Liver (tissue), 8 donors: ENCODE measurements at regions not wholly inside any gene's neighbourhood (a gene's known extent, or its start where the extent isn't known, plus 50 kb on each side); places are given as distances from the start of the nearest gene placed in this dataset.

ENCODE experiments used
- DNase-seq: peaks from one replicate; pipeline ENCODE4 v3.0.0-alpha.2; 2017; ENCODE audit warnings: low spot score
- H3K27ac ChIP-seq, 2 donors: one replicate each; pipeline ENCODE4 v1.7.0; 2013; ENCODE audit warnings: inconsistent platforms in 2 of 2, low read length in 2 of 2, control low read depth in 1 of 2, low read depth in 1 of 2, mild to moderate bottlenecking in 1 of 2
- H3K27me3 ChIP-seq, 4 donors: one replicate each; pipeline versions ENCODE4 v1.6.1 to v1.7.0; 2013; ENCODE audit warnings: low read length in 3 of 4, inconsistent platforms in 1 of 4, mild to moderate bottlenecking in 1 of 4, moderate library complexity in 1 of 4; ENCODE audit not compliant: control insufficient read depth in 4 of 4, insufficient read depth in 4 of 4
- H3K36me3 ChIP-seq, 4 donors: one replicate each; pipeline versions ENCODE4 v1.6.1 to v1.7.0; 2013; ENCODE audit warnings: low read length in 3 of 4, mild to moderate bottlenecking in 3 of 4, low read depth in 1 of 4, moderate library complexity in 1 of 4; ENCODE audit not compliant: control insufficient read depth in 4 of 4, insufficient read depth in 3 of 4
- H3K4me1 ChIP-seq, 4 donors: one replicate each; pipeline versions ENCODE4 v1.6.1 to v1.7.0; 2013; ENCODE audit warnings: low read length in 3 of 4, mild to moderate bottlenecking in 3 of 4, moderate library complexity in 1 of 4; ENCODE audit not compliant: control insufficient read depth in 4 of 4, insufficient read depth in 4 of 4
- H3K4me3 ChIP-seq, 3 donors: one replicate each; pipeline versions ENCODE4 v1.6.1 to v1.7.0; 2013; ENCODE audit warnings: low read length in 3 of 3, control low read depth in 1 of 3, low read depth in 1 of 3, mild to moderate bottlenecking in 1 of 3
- H3K9ac ChIP-seq, 2 donors: one replicate each; pipeline ENCODE4 v1.7.0; 2013; ENCODE audit warnings: low read length in 2 of 2, mild to moderate bottlenecking in 2 of 2, moderate library complexity in 2 of 2, control low read depth in 1 of 2, low read depth in 1 of 2
- H3K9me3 ChIP-seq, 4 donors: one replicate each; pipeline versions ENCODE4 v1.6.1 to v1.7.0; 2013; ENCODE audit warnings: low read length in 3 of 4; ENCODE audit not compliant: control insufficient read depth in 4 of 4
- EGR1 ChIP-seq, 2 donors: IDR thresholded peaks; 2 replicates each; pipeline ENCODE4 v1.6.1; 2016 to 2018; ENCODE audit warnings: antibody characterized with exemption in 2 of 2, low read depth in 2 of 2
- FOXA1 ChIP-seq: IDR thresholded peaks from 2 replicates; pipeline ENCODE4 v1.6.1; 2016; ENCODE audit warnings: antibody characterized with exemption
- FOXA2 ChIP-seq: IDR thresholded peaks from 2 replicates; pipeline ENCODE4 v1.6.1; 2016; ENCODE audit warnings: antibody characterized with exemption
- GABPA ChIP-seq, 2 donors: IDR thresholded peaks in 1 of 2; conservative IDR thresholded peaks in 1 of 2; 2 replicates each; pipeline ENCODE4 v1.6.1; 2016; ENCODE audit warnings: antibody characterized with exemption in 2 of 2, mild to moderate bottlenecking in 1 of 2, moderate library complexity in 1 of 2
- HNF4A ChIP-seq, 2 donors: conservative IDR thresholded peaks; 2 replicates each; pipeline ENCODE4 v1.6.1; 2016; ENCODE audit warnings: antibody characterized with exemption in 2 of 2, mild to moderate bottlenecking in 2 of 2
- HNF4G ChIP-seq: IDR thresholded peaks from 2 replicates; pipeline ENCODE4 v1.6.1; 2016; ENCODE audit warnings: antibody characterized with exemption
- JUND ChIP-seq, 2 donors: IDR thresholded peaks; 2 replicates each; pipeline ENCODE4 v1.6.1; 2016; ENCODE audit warnings: antibody characterized with exemption in 2 of 2
- NR2F2 ChIP-seq: IDR thresholded peaks from 2 replicates; pipeline ENCODE4 v1.6.1; 2016; ENCODE audit warnings: antibody characterized with exemption
- RAD21 ChIP-seq, 2 donors: IDR thresholded peaks; 2 replicates each; pipeline ENCODE4 v1.6.1; 2016; ENCODE audit warnings: antibody characterized with exemption in 2 of 2, mild to moderate bottlenecking in 2 of 2
- RXRA ChIP-seq, 2 donors: IDR thresholded peaks; 2 replicates each; pipeline ENCODE4 v1.6.1; 2017 to 2018; ENCODE audit warnings: antibody characterized with exemption in 2 of 2, mild to moderate bottlenecking in 1 of 2
- SP1 ChIP-seq: IDR thresholded peaks from 2 replicates; pipeline ENCODE4 v1.6.1; 2018; ENCODE audit warnings: antibody characterized with exemption, mild to moderate bottlenecking
- YY1 ChIP-seq: IDR thresholded peaks from 2 replicates; pipeline ENCODE4 v1.6.1; 2016; ENCODE audit warnings: antibody characterized with exemption, mild to moderate bottlenecking
- ZBTB33 ChIP-seq: IDR thresholded peaks from 2 replicates; pipeline ENCODE4 v1.6.1; 2016; ENCODE audit warnings: antibody characterized with exemption
- WGBS: extraction: QIAGEN DNeasy Blood & Tissue Kit; methylation state at CpG from one replicate; pipeline ENCODE4 v1.1.7; 2013; 5-methylcytosine and 5-hydroxymethylcytosine counted together
- TF ChIP-seq, protein P1 (sequence below): IDR thresholded peaks from 2 replicates; pipeline ENCODE4 v1.6.1; 2016; ENCODE audit warnings: antibody characterized with exemption
- TF ChIP-seq, protein P2 (sequence below): fragments of 150-350 bp; IDR thresholded peaks from 2 replicates; pipeline ENCODE4 v1.5.1; 2017; ENCODE audit warnings: improper control_type of control experiment, low read depth, low read length; ENCODE audit not compliant: missing input control
- donor health status: healthy.
- donor health status: healthy.
- donor health status: healthy.
- donor health status: healthy.
- donor health status: healthy.

- Histone ChIP-seq H3K27ac (no peak overlapping the region), H3K9ac (no peak overlapping the region), H3K9me3 (no peaks in the 10 kb centered on the region), H3K4me3 (no peak overlapping the region), H3K27me3 (no peaks in the 10 kb centered on the region), H3K4me1 (peaks cover 0 to 14% (median 8%) of the 10 kb centered on the region in 4 donors), H3K36me3 (no peaks in the 10 kb centered on the region)
- 95% methylated on average over 6 of the region's 6 CpGs for WGBS
- DNase-seq, result no peak
- TF ChIP-seq, protein P1, sequence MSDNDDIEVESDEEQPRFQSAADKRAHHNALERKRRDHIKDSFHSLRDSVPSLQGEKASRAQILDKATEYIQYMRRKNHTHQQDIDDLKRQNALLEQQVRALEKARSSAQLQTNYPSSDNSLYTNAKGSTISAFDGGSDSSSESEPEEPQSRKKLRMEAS, result no peak
- TF ChIP-seq, protein P2, sequence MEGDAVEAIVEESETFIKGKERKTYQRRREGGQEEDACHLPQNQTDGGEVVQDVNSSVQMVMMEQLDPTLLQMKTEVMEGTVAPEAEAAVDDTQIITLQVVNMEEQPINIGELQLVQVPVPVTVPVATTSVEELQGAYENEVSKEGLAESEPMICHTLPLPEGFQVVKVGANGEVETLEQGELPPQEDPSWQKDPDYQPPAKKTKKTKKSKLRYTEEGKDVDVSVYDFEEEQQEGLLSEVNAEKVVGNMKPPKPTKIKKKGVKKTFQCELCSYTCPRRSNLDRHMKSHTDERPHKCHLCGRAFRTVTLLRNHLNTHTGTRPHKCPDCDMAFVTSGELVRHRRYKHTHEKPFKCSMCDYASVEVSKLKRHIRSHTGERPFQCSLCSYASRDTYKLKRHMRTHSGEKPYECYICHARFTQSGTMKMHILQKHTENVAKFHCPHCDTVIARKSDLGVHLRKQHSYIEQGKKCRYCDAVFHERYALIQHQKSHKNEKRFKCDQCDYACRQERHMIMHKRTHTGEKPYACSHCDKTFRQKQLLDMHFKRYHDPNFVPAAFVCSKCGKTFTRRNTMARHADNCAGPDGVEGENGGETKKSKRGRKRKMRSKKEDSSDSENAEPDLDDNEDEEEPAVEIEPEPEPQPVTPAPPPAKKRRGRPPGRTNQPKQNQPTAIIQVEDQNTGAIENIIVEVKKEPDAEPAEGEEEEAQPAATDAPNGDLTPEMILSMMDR, result no peak
- TF ChIP-seq HNF4G, result no peak
- no peak for TF ChIP-seq RXRA (IDR thresholded peaks at IDR 0.05)
- TF ChIP-seq GABPA (IDR thresholded peaks at IDR 0.05 in 1 of 2, conservative IDR thresholded peaks at IDR 0.05 in 1 of 2), result no peak
- TF ChIP-seq NR2F2, result no peak
- no peak for TF ChIP-seq SP1
- no peak for TF ChIP-seq FOXA2
- no peak for TF ChIP-seq RAD21 (IDR thresholded peaks at IDR 0.05)
- TF ChIP-seq YY1, result no peak
- TF ChIP-seq EGR1 (IDR thresholded peaks at IDR 0.05; ENCODE audit: low read depth in 2 of 2), result no peak
- TF ChIP-seq ZBTB33, result no peak
- TF ChIP-seq FOXA1, result no peak
- no peak for TF ChIP-seq HNF4A (conservative IDR thresholded peaks at IDR 0.05)
Observed at GRCh38 chr1:208336137-208336518, 91.9 kb upstream of the PLXNA2 start.

- H3K27me3 ChIP-seq, result no peaks in the 10 kb centered on the region
- no peak overlapping the region for H3K9ac ChIP-seq
- H3K4me1 ChIP-seq, result no peaks in the 10 kb centered on the region
- 82% methylated on average over 2 of the region's 2 CpGs for WGBS
- H3K36me3 ChIP-seq, result no peaks in the 10 kb centered on the region
- no peaks in the 10 kb centered on the region for H3K9me3 ChIP-seq
- H3K27ac ChIP-seq, result no peak overlapping the region
- H3K4me3 ChIP-seq, result no peak overlapping the region
- no peak for DNase-seq
- TF ChIP-seq FOXA2 (no peak), NR2F2 (no peak), HNF4G (no peak), HNF4A (conservative IDR thresholded peaks at IDR 0.05) (no peak), JUND (IDR thresholded peaks at IDR 0.05) (no peak), ZBTB33 (no peak), RAD21 (IDR thresholded peaks at IDR 0.05) (no peak)
Observed at GRCh38 chr1:208339911-208340310, 95.7 kb upstream of the PLXNA2 start.
